Mesothelial cell of epicardium (in vitro differentiated cells): ENCODE measurements at regions not wholly inside any gene's neighbourhood (a gene's known extent, or its start where the extent isn't known, plus 50 kb on each side); places are given as distances from the start of the nearest gene placed in this dataset.

ENCODE experiments used
- DNase-seq, 2 experiments: peaks; one replicate each; pipeline ENCODE4 v3.0.0; 2021; ENCODE audit warnings: low spot score in 2 of 2; ENCODE audit not compliant: unreplicated experiment in 2 of 2
- H3K27ac Mint-ChIP-seq: 2 replicates; pipeline ENCODE4 v1.8.0; 2021; ENCODE audit warnings: mixed read lengths
- H3K27me3 Mint-ChIP-seq: 2 replicates; pipeline ENCODE4 v1.8.0; 2021; ENCODE audit warnings: low read depth, mixed read lengths
- H3K36me3 Mint-ChIP-seq: 2 replicates; pipeline ENCODE4 v1.8.0; 2021; ENCODE audit warnings: mixed read lengths
- H3K4me1 Mint-ChIP-seq: 2 replicates; pipeline ENCODE4 v1.8.0; 2021; ENCODE audit warnings: mixed read lengths
- H3K4me3 Mint-ChIP-seq: 2 replicates; pipeline ENCODE4 v1.8.0; 2021; ENCODE audit warnings: mild to moderate bottlenecking, moderate library complexity, mixed read lengths
- H3K9me3 Mint-ChIP-seq: 2 replicates; pipeline ENCODE4 v1.8.0; 2021; ENCODE audit warnings: mixed read lengths
- CTCF ChIP-seq: fragments of 200-600 bp; sonication (generic); IDR thresholded peaks from one replicate; pipeline ENCODE4 v1.5.0; 2021; ENCODE audit warnings: antibody characterized with exemption; ENCODE audit not compliant: unreplicated experiment

GRCh38 chr2:200054681-200055468, 99.5 kb downstream of the MAIP1 start:
- no peak for DNase-seq
- no peaks in the 10 kb centered on the region for H3K4me1 Mint-ChIP-seq
- no peak for TF ChIP-seq CTCF
- no peak overlapping the region for H3K4me3 Mint-ChIP-seq
- H3K9me3 Mint-ChIP-seq: peaks cover 41% of the 10 kb centered on the region
- peaks cover 12% of the 10 kb centered on the region for H3K36me3 Mint-ChIP-seq
- no peak overlapping the region for H3K27ac Mint-ChIP-seq
- no peaks in the 10 kb centered on the region for H3K27me3 Mint-ChIP-seq

- Mint-ChIP-seq H3K27me3 (no peaks in the 10 kb centered on the region), H3K4me1 (no peaks in the 10 kb centered on the region), H3K4me3 (no peak overlapping the region), H3K9me3 (peaks cover 41% of the 10 kb centered on the region), H3K27ac (no peak overlapping the region), H3K36me3 (peaks cover 12% of the 10 kb centered on the region)
- TF ChIP-seq CTCF: no peak
- no peak for DNase-seq
Measured at GRCh38 chr2:200056105-200056504, 100.7 kb downstream of the MAIP1 start.

- no peak overlapping the region for H3K27ac Mint-ChIP-seq
- no peak for DNase-seq
- no peak overlapping the region for H3K4me3 Mint-ChIP-seq
- peaks cover 16% of the 10 kb centered on the region for H3K9me3 Mint-ChIP-seq
- no peak for TF ChIP-seq CTCF
- peaks cover 2% of the 10 kb centered on the region for H3K36me3 Mint-ChIP-seq
- H3K27me3 Mint-ChIP-seq: no peaks in the 10 kb centered on the region
- peaks cover 5% of the 10 kb centered on the region for H3K4me1 Mint-ChIP-seq
Measured at GRCh38 chr2:200063155-200063554, 107.8 kb downstream of the MAIP1 start.

GRCh38 chr2:200064879-200065278, 109.5 kb downstream of the MAIP1 start:
- Mint-ChIP-seq H3K36me3 (no peaks in the 10 kb centered on the region), H3K27me3 (no peaks in the 10 kb centered on the region), H3K4me3 (no peak overlapping the region), H3K4me1 (peaks cover 5% of the 10 kb centered on the region), H3K27ac (no peak overlapping the region), H3K9me3 (peaks cover 6% of the 10 kb centered on the region)
- DNase-seq: no peak
- TF ChIP-seq CTCF: no peak

- peaks cover 5% of the 10 kb centered on the region for H3K4me1 Mint-ChIP-seq
- H3K36me3 Mint-ChIP-seq: no peaks in the 10 kb centered on the region
- no peaks in the 10 kb centered on the region for H3K27me3 Mint-ChIP-seq
- H3K9me3 Mint-ChIP-seq: peaks cover 6% of the 10 kb centered on the region
- no peak overlapping the region for H3K4me3 Mint-ChIP-seq
- H3K27ac Mint-ChIP-seq: no peak overlapping the region
- TF ChIP-seq CTCF: no peak
- DNase-seq: no peak
Measured at GRCh38 chr2:200065477-200065876, 110.1 kb downstream of the MAIP1 start.
